ENCODE measurements at regions not wholly inside any gene's neighbourhood (a gene's known extent, or its start where the extent isn't known, plus 50 kb on each side); places are given as distances from the start of the nearest gene placed in this dataset.
A peak's percentile ranks its signal among the peaks of the same experiment; 100 is the strongest.

DNA sequence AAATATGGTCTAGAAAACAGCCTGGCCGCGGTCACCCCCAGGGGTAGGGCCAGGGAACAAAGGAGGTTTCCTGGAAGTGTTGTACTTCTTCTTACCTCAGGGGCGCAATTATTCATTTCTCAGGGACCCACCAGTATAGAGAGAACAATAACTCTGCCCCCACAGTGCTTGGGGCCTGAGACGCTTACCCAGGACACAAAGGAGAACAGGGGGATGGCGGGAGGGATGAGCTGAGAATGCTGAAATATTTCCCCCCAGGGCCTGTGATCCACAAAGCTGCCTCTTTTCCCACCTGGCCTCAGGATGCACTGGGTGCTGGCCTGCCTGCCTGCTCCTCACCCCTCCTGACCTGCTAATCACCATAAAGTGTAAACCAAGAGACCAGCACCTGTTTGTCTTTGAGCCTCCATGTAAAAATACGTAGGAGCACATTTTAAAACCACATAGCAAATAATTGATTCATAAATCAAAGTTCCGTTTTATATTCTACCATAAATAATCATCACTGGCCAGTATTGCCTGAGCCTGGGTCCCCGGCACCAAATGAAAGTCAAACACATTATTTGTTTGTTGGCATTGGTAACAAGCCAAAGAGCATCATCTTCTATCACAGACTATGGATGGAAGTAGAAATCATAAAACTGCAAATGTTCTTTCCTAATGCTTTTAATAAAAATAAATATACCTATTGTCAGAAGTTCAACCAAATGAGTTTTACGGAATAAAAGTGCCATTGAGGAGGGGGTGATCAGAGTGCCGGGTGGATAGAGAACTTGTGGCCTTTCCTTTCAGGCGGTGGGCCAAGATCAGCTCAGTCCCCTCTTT is 67.3 kb upstream of the RMDN2 start:
- no peak for TF ChIP-seq POLR2A (IDR thresholded peaks at IDR 0.05)
- no peak for TF ChIP-seq CTCF (IDR thresholded peaks at IDR 0.05)
- Histone ChIP-seq H3K9me3 (no peaks in the 10 kb centered on the region), H3K27me3 (no peaks in the 10 kb centered on the region), H3K36me3 (no peaks in the 10 kb centered on the region), H3K4me3 (no peak overlapping the region), H3K4me1 (peaks cover 0 to 15% (median 0%) of the 10 kb centered on the region in 4 donors), H3K27ac (peak overlapping the region in 1 of 4 donors; percentile 70)
- no peak for DNase-seq

- peak overlapping the region in 1 of 4 donors; percentile 70 for H3K27ac ChIP-seq
- no peak overlapping the region for H3K4me3 ChIP-seq
- TF ChIP-seq POLR2A (IDR thresholded peaks at IDR 0.05) (no peak), CTCF (IDR thresholded peaks at IDR 0.05) (no peak)
- DNase-seq, result no peak
- no peaks in the 10 kb centered on the region for H3K9me3 ChIP-seq
- no peaks in the 10 kb centered on the region for H3K27me3 ChIP-seq
- H3K36me3 ChIP-seq, result no peaks in the 10 kb centered on the region
- peaks cover 0 to 15% (median 0%) of the 10 kb centered on the region in 4 donors for H3K4me1 ChIP-seq
These were observed 66.7 kb upstream of the RMDN2 start for GRCh38 chr2:37858400-37858711.

GRCh38 chr2:37858725-37859267 is 66.3 kb upstream of the RMDN2 start:
- H3K9me3 ChIP-seq, result no peaks in the 10 kb centered on the region
- no peak overlapping the region for H3K4me3 ChIP-seq
- no peak for DNase-seq
- TF ChIP-seq CTCF (IDR thresholded peaks at IDR 0.05), result no peak
- no peak for TF ChIP-seq POLR2A (IDR thresholded peaks at IDR 0.05)
- H3K27ac ChIP-seq, result peak overlapping the region in 1 of 4 donors; percentile 70
- H3K27me3 ChIP-seq, result no peaks in the 10 kb centered on the region
- no peaks in the 10 kb centered on the region for H3K36me3 ChIP-seq
- peaks cover 0 to 15% (median 0%) of the 10 kb centered on the region in 4 donors for H3K4me1 ChIP-seq

- TF ChIP-seq POLR2A (IDR thresholded peaks at IDR 0.05) (no peak), CTCF (IDR thresholded peaks at IDR 0.05) (no peak)
- DNase-seq, result no peak
- Histone ChIP-seq H3K4me1 (peaks cover 0 to 6% (median 0%) of the 10 kb centered on the region in 4 donors), H3K36me3 (no peaks in the 10 kb centered on the region), H3K27me3 (no peaks in the 10 kb centered on the region), H3K4me3 (no peak overlapping the region), H3K9me3 (no peaks in the 10 kb centered on the region), H3K27ac (no peak overlapping the region)
These were observed 62.5 kb upstream of the RMDN2 start for GRCh38 chr2:37862620-37863019.

DNA sequence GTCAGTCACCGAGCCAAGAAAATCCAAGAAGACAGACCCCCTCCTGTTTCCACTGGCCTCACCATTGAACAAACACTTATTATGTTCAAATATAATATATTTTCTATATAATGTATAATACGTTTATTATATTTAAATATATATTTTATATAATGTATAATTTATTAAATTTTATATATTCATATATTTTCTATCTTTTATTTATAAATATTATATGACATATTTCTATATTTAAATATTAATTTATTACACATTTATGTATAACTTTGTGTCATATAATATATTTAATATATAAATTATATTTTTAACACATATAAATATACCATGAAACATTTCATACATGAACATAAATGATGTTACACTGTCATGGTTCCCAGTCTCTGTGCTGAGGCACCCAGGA is 60.9 kb upstream of the RMDN2 start:
- Histone ChIP-seq H3K9me3 (no peaks in the 10 kb centered on the region), H3K4me3 (no peak overlapping the region), H3K27me3 (no peaks in the 10 kb centered on the region), H3K27ac (no peak overlapping the region), H3K36me3 (no peaks in the 10 kb centered on the region), H3K4me1 (no peaks in the 10 kb centered on the region)
- no peak for DNase-seq
- TF ChIP-seq POLR2A (IDR thresholded peaks at IDR 0.05) (no peak), CTCF (IDR thresholded peaks at IDR 0.05) (no peak)
